A172 (cell line): ENCODE measurements at regions not wholly inside any gene's neighbourhood (a gene's known extent, or its start where the extent isn't known, plus 50 kb on each side); places are given as distances from the start of the nearest gene placed in this dataset.

Experiments used
- DNase-seq: peaks from one replicate; pipeline ENCODE4 v3.0.0-alpha.2; 2015; ENCODE audit warnings: low spot score

DNA sequence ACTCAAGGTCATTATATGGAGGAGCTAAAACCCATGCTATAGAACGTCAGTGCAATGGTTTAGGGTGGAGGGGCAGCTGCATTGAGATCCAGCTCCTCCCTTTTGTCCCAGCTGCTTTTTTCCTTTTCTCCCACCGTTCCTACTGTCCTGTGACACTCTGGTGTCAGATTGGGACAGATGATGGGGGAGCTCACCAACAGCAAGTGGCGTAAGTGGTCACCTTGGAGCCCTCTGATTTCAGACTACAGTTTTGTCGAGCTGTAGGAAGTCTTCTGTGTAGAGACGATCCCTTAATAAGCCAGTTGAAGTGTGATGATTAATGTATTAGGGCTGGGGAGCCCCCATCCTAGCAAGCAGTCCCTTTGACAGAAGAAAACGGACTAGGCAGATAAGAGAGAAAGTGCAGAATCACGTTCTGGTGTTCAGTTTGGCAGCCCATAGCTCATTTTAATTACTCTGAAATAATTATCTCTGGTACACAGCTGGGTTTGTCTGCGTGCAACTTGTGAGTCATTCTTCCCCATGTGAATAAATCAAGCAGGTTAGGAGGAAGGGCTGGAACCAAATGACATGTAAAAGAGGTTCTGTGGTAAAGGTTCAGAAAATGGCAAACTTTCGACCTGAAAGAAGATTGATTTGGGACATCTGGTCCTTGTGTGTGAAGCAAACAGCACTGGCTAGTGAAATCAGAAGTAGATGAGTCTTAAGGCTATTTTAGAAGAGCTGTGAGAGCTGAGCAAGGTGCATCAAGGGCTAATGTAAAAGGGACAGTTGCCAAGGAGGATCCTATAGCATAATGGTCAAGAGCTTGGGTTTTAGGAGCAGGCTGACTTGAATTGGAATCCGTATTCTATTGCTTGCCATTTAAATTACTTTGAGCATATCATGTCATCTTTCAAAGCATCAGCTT, 241.4 kb downstream of the EDEM1 start:
- no peak for DNase-seq

- DNase-seq, result no peak
These were observed 242.0 kb downstream of the EDEM1 start for GRCh38 chr3:5429517-5429890.

- no peak for DNase-seq
These were observed 243.2 kb downstream of the EDEM1 start for GRCh38 chr3:5430701-5431100.

- DNase-seq, result no peak
These were observed 243.6 kb downstream of the EDEM1 start for GRCh38 chr3:5431146-5431545.

DNA sequence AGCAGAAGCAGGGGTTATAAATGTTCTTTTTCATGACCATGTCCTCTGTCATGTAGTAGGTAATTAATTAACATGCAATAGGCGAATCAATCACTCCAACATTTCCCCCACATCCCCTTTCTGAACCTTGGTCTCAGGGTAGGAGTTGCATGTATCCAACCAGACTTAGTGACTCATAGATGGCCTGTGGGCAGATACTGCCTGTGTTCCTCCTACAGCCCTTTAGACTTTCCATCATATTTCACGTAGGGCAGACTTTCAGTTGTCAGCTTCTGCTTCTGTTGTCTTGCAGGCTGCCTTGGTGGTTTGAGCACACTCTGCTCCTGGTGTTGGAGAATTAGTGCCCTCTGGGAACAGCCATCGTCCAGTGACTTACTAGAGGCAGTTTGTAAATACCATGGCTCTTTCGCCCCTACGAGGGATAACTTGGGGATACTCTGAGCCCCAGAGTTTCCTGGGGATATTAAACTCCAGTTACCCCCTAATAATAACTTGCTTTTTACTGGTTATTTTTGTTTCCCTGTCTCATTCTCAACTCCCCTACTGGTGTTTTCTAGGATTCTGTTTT, 244.4 kb downstream of the EDEM1 start:
- DNase-seq, result no peak

GRCh38 chr3:5437296-5437782, 249.8 kb downstream of the EDEM1 start:
- DNase-seq, result no peak

DNA sequence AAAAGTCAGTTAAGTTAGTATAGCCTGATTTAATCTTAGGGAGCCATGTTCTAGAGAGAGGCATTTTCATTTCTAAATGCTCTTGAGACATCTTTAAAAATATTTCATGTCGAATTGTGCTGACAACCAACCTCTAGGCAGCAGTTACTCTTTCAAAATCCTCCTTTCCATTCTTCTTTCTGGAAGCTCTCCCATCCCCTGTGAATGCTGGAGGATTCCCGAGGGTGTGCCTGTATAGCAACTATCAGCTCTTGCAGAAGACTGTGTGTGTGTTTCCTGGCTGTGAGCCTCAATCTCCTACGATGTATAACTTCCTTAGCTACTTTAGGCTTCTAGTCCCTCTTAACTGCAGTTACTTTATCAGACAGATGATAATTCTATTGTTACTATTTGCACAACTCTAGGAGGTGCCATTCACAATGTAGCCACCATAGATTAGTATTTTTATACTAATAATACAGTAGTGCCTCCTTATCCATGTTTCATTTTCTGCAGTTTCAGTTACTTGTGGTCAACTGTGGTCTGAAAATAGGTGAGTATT, 250.3 kb downstream of the EDEM1 start:
- no peak for DNase-seq

DNA sequence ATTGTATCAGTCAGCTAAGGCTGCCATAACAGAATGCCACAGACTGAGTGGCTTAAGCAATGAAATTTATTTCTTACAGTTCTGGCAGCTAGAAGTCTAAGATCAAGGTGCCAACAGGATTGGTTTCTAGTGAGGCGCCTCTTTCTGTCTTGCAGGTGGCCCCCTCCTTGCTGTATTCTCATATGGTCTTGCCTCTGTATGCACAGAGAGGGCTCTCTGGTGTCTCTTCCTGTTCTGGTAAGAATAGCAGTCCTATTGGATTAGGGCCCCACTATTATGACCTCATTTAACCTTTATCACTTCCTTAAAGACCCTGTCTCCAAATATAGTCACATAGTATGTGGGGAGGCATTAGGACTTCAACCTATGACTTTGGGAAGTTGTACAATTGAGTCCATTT, 253.9 kb downstream of the EDEM1 start:
- DNase-seq, result no peak

- no peak for DNase-seq
These were observed 254.7 kb downstream of the EDEM1 start for GRCh38 chr3:5442106-5442785.

- DNase-seq, result no peak
These were observed 255.3 kb downstream of the EDEM1 start for GRCh38 chr3:5442786-5443138.

GRCh38 chr3:5444253-5444652, 256.7 kb downstream of the EDEM1 start:
- no peak for DNase-seq

GRCh38 chr3:5445676-5446201, 258.2 kb downstream of the EDEM1 start:
- DNase-seq, result no peak

DNA sequence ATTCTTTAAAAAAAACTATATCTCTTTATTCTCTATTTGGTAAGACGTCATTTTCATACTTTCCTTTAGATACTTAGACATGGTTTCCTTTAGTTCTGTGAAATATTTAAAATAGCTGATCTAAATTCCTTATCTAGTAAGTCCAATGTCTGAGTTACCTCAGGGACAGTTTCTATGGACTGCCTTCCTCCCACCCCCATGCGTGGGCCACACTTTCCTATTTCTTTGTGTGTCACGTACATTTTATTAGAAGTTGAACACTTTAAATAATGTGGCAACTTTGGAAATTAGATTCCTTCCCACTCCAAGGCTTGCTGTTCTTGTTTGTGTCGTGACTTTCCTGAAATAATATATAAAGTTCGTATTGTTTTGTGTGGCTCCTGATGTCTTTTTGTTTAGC, 260.7 kb downstream of the EDEM1 start:
- DNase-seq, result no peak

DNA sequence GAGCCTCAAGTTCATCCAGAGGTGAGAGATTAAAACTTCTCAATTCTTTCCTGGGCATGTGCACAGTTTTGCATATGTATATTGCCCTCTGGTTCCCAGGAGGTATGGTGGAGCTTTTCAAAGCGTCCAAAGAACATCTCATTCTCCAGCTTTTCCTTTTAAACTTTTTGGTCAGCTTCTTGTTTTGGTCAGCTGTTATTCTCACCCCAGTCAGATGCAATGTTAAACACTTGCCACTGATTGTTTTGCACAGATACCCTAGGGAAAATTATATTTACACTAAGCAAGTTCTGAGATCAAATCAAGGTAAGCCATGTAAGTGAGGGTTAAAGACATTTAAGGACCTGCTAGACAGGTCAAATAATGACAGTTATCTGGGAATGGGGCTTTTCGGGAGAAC, 261.3 kb downstream of the EDEM1 start:
- DNase-seq, result no peak

DNA sequence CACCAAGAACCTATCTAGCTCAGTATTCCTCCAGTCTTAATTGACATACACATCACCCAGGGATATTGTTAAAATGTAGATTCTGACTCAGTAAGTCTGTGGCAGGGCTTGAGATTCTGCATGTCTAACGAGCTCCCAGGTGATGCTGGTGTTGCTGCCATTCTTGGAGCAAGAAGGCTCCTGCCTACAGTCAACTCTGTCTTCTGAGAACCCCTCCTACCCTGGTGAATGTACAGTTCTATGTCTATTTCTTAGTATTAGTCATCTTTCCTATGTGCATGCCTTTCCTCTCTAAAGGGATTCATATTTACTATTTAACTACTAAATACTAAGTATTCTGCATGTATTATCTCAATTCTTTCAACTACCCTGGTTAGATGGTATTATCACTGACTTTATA, 268.7 kb downstream of the EDEM1 start:
- no peak for DNase-seq

GRCh38 chr3:5458526-5458925, 271.0 kb downstream of the EDEM1 start:
- DNase-seq, result no peak

DNA sequence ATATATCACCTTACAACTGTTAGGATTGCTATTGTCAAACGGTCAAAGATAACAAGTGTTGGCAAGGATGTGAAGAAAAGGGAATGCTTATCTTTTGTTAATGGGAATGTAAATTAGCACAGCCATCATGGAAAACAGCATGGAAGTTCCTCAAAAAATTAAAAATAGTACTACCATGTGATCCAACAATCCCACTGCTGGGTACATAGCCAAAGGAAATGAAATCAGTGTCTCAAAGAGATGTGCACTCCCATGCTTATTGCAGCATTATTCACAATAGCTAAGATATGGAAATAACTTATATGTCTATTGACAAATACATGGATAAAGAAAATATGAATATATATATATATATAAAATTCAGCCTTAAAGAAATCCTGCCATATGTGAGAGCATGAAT, 274.6 kb downstream of the EDEM1 start:
- DNase-seq, result no peak

DNA sequence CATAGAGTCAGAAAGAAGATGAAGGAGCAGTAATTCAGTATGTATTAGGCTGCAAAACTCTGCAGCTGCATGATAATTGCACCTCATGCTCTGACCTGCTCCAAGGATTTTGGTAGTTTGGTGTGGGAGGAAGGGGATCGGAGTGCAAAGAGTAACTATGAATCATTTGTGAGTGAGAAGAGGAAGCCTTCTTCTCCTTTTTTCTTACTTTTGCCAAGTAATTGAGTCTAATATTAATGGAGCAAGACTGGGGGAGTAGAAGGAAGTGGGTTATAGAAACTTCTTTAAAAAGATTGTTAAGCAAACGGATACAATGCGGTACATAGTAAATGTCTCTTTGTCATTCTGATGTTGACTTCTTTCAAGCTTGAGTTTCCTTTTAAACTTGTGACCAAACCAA, 276.5 kb downstream of the EDEM1 start:
- no peak for DNase-seq

DNA sequence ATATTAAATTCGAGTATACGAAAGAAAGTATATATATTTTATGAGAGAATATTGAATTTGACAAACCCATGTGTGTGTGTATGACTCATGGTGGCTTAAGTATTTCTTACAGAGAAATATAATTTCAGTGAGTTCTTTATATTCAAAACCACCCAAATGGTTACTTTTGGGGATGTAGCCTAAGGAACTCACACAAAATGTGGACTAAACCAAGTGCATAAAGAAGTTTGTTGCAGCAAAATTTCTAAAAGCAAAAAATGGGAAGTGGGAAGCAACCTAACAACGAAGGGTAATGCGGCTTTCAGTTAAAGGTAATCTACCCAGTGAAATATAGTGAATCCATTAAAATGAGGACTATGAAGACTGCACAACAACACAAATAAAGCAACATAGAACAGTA, 277.1 kb downstream of the EDEM1 start:
- DNase-seq, result no peak

- no peak for DNase-seq
These were observed 277.7 kb downstream of the EDEM1 start for GRCh38 chr3:5465183-5465582.

DNA sequence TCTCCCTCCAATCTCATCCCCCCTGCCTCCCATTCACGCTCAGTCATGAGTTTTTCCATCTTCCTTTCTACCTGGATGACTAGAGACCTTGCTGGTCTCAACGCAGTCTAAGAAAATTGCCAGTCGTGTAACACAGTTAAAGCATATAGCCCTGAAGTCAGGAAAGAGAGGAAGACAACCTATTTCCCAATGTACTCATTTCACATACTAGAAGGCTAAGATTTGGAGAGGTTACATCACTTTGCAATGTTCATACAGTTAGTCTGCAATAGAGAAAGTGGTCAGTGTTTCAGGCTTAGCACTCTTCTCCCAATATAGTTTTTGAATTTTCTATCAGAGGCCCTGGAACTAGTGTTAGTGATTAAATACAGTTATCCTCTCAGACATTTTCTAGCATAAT, 278.6 kb downstream of the EDEM1 start:
- no peak for DNase-seq

DNA sequence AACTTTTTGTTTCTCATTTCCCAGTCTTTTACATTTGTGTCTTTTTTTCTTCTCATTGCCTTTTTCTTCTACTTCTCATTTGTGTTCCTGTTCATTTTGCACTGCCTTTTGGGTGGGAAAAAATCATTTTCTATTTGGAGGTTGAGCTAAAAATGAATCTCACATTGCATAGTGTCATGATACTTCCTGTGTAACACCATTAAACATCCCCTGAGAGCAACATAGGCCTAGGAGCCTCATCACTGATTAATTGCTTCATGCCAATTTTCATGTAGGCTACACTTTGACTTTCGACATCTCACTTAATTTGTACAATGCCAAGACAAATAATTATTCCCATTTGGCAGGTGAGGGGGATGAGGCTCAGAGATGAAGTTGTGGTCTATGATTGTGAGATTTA, 279.2 kb downstream of the EDEM1 start:
- no peak for DNase-seq
